ENCODE measurements at regions not wholly inside any gene's neighbourhood (a gene's known extent, or its start where the extent isn't known, plus 50 kb on each side); places are given as distances from the start of the nearest gene placed in this dataset.

GRCh38 chr1:218967254-218967653 lies 206.4 kb upstream of the LYPLAL1 start:
- intact Hi-C loops (cut with micrococcal nuclease): no loop called here

- intact Hi-C loops (cut with micrococcal nuclease): no loop called here
Observed at GRCh38 chr1:218967836-218968235, 205.8 kb upstream of the LYPLAL1 start.

GRCh38 chr1:218969006-218969405 lies 204.7 kb upstream of the LYPLAL1 start:
- intact Hi-C loops (cut with micrococcal nuclease): no loop called here

DNA sequence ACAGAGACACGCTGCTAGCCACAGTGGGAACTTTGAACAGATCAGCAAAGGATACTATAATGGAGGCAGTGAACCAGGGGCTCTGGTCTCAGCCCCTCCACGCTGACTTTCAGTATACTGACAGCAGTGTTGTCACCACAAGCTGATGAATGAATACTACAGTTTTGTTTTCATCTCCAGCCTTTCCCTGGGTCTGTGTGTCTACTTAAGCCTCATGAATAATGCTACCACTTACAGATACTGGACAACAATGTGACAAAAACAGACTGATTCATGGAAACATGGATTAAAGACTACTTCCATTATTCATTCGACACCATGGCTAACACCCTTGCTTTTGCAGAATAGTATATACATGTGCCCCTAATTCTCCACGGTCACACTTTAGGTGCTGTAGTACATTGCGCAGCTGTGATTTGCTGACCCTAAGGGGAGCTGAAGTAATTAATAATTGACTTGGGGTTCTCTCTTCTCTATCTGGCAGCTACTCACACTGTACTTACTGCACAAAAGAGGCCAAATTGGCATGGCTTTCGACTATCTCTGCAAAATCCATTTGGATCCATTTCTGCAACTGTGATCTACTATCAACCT lies 203.2 kb upstream of the LYPLAL1 start:
- intact Hi-C loops (cut with micrococcal nuclease): no loop called here

DNA sequence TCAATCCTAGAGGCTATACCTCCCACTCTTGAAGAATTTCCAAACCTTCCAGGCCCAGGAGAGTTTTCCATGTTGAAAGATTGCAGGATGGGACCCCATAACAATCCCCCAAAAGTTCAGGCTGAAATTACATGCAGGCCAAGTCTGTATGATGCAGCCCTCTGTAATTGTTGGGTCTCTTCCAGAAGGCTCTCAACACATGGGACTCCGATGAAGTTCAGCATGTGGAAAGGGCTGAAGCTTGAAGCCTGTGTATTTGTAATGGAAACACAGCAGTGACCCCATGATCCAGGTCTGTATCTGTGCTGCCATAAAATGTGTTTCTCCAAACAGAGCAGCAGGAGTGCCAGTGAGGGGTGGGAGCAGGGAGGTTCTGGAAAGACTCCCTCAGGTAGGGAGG lies 202.5 kb upstream of the LYPLAL1 start:
- intact Hi-C loops (cut with micrococcal nuclease): no loop called here

- intact Hi-C loops (cut with micrococcal nuclease): no loop called here
Observed at GRCh38 chr1:218980881-218981280, 192.8 kb upstream of the LYPLAL1 start.

GRCh38 chr1:218982482-218982881 lies 191.2 kb upstream of the LYPLAL1 start:
- intact Hi-C loops (cut with micrococcal nuclease): no loop called here

DNA sequence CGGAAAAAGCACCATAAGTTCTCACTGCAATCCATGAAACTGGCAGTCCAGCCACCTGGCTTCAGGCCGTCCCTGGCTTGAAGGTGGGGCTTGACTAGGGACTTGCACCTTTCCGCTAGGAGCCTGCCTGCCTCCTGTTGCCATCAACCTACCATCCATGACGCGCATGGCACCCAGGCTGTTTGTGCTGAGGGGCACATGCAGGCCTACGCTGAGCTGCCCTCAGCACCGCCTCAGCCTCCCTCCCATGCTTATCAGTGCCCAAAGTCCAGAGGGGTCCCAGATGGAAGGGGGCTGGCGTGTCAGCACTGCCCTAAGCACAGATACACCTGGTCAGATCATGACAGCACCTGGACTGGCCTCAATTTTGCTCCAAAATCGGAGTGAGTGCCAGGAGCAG lies 190.2 kb upstream of the LYPLAL1 start:
- intact Hi-C loops (cut with micrococcal nuclease): no loop called here

- intact Hi-C loops (cut with micrococcal nuclease): no loop called here
Observed at GRCh38 chr1:218983848-218984247, 189.8 kb upstream of the LYPLAL1 start.

GRCh38 chr1:218985424-218985984 lies 188.2 kb upstream of the LYPLAL1 start:
- intact Hi-C loops (cut with micrococcal nuclease): no loop called here

GRCh38 chr1:218986816-218987215 lies 186.9 kb upstream of the LYPLAL1 start:
- intact Hi-C loops (cut with micrococcal nuclease): no loop called here

- intact Hi-C loops (cut with micrococcal nuclease): no loop called here
Observed at GRCh38 chr1:218990019-218990418, 183.7 kb upstream of the LYPLAL1 start.

DNA sequence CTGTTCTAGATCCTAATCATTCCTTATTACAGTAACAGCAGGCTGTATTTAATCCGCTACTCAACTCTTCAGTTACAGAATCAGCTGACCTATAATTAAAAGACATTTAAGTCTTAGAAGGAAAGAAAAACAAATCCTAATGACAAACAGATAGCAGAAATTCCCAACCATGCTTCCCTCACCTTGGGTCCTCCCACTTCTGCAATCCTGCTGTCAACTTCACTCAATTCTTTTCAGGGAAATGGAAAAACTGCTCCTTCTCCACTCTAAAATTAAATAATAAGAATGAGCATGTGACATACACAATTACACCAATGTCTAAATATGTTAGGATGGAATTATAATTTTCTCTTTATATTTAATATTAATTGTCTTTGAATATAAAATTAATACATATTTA lies 182.6 kb upstream of the LYPLAL1 start:
- intact Hi-C loops (cut with micrococcal nuclease): no loop called here

- intact Hi-C loops (cut with micrococcal nuclease): no loop called here
Observed at GRCh38 chr1:218994615-218995014, 179.1 kb upstream of the LYPLAL1 start.

GRCh38 chr1:218995091-218995665 lies 178.5 kb upstream of the LYPLAL1 start:
- intact Hi-C loops (cut with micrococcal nuclease): no loop called here

DNA sequence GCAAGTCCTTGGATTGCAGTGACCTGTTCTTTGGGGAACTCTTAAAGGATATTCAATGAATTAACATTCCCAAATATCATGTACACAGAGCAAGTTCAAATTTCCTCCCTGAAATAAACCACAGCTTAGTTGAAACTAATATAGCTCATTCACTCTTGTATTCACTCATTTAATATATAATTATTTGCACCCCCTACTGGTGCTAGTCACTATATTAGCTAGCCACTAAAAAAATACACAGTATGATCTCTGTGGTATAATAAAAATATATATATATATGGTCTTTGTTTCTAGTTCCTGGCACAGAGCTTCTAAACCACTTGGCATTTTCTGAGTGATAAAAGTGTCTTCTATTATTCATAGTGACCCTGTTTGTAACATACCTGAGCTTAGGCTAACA lies 177.3 kb upstream of the LYPLAL1 start:
- intact Hi-C loops (cut with micrococcal nuclease): no loop called here

GRCh38 chr1:219000005-219000404 lies 173.7 kb upstream of the LYPLAL1 start:
- intact Hi-C loops (cut with micrococcal nuclease): no loop called here

- intact Hi-C loops (cut with micrococcal nuclease): no loop called here
Observed at GRCh38 chr1:219000631-219001030, 173.0 kb upstream of the LYPLAL1 start.

DNA sequence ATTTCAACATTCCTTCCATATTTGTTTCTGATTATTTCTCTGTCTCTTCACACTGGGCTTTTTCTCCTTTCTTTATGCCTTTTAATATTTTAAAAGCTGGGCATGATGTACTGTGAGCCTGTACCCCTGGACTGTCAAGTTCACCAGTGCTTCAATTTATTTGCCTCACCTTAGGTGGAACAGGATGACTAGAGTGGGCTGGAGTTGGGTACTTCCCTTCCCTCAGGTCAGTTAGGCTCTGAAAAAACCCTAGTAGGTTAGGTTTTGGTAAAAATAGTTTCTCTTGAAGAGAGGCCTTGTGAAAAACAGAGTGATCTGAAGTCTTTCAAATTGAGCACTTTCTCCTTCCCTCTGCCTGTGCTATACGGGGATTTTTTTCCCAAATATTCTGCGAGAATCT lies 163.0 kb upstream of the LYPLAL1 start:
- intact Hi-C loops (cut with micrococcal nuclease): no loop called here

- intact Hi-C loops (cut with micrococcal nuclease): no loop called here
Observed at GRCh38 chr1:219020386-219020785, 153.3 kb upstream of the LYPLAL1 start.

DNA sequence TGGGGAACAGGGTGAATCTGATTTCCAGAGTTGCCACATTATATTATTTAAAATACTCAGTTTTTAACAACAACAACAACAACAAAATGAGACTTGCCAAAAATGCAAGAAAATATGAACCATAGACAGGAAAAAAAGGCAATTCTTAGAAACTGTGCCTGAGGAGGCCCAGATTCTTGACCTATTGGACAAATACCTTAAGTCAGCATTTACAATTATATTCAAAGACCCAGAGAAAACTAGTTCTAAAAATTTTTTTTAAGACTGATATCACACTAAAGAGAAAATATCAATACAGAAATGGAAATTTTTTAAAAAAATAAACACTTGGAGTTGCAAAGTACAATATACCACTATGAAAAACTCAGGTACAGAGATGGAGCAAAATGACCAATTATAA lies 152.8 kb upstream of the LYPLAL1 start:
- intact Hi-C loops (cut with micrococcal nuclease): no loop called here

DNA sequence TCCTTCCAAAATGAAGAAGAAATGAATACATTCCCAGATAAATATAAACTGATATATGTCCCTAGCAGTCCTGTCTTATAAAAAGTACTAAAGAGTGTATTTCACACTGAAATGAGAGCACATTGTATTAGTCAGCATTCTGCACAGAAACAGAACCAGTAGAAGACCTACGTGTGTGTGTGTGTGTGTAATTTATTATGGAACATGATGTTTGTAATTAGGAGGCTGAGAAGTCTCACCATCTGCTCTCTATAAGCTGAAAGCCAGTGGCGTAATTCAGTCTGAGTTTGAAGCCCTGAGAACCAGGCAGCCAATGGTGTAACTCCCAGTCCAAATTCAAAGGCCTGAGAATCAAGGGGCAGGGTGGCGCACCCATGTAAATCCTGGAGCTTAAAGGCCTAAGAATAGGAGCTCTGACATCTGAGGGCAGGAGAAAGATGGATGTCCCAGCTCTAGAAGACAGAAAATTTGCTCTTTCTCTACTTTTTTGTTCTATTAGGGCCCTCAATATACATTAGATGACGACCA lies 146.5 kb upstream of the LYPLAL1 start:
- intact Hi-C loops (cut with micrococcal nuclease): no loop called here

DNA sequence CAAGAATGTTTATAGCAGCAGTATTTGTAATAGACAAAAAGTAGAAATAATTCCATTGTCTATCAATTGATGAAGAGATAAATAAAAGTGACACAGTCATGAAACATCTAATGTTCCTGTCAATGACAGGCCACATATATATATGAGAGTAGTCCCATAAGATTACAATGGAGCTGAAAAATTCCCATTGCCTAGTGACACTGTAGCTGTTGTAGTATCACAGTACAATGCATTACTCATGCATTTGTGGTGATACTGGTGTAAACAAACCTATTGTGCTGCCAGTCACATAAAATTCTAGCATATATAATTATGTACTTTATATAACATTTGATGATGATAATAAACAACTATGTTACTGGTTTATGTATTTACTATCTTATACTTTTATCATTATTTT lies 141.9 kb upstream of the LYPLAL1 start:
- intact Hi-C loops (cut with micrococcal nuclease): no loop called here
